ENCODE measurements at regions not wholly inside any gene's neighbourhood (a gene's known extent, or its start where the extent isn't known, plus 50 kb on each side); places are given as distances from the start of the nearest gene placed in this dataset.

DNA sequence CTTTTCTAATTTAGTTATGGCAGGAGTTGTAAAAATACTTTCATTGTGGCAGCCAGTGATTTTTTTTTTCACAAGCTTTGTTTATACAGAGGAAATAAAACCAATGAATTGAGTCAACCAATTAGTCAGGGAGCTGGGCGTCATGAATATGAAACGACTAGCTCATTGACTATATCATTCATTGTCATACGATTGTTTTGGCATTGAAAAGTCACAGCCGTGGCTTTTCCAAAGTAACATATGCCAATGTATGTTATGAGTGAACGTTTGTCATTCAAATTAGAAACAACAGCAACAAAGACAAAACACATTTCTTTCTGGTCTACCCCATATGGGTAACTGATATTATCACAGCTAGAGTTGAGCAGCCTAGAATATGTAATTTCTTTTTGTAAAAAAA lies 810.6 kb downstream of the EPHA7 start:
- ChIA-PET POLR2A (no interaction called here), SMC1A (ENCODE audit: uncharacterized antibody, unreplicated experiment) (interaction anchor here (0.6 to 0.7 kb wide), 2 partner anchors 733 to 1463 kb away, joined by 3 read pairs; no protein-coding TSS in a partner anchor), RAD21 (ENCODE audit: unreplicated experiment) (no interaction called here), CTCF (interaction anchor here (0.6 to 0.7 kb wide), 2 partner anchors 19 to 154 kb away, joined by 3 read pairs; no protein-coding TSS in a partner anchor)
- Histone ChIP-seq H2AFZ (ENCODE audit: control insufficient read depth, low read depth, low read length) (no peak overlapping the region), H3K4me2 (ENCODE audit: control insufficient read depth, insufficient read depth) (no peak overlapping the region), H3K4me1 (ENCODE audit: control insufficient read depth, insufficient read depth, low read length) (no peaks in the 10 kb centered on the region), H3K27me3 (replicated peaks in 1 of 2; ENCODE audit: control insufficient read depth in 2 of 2, insufficient read depth in 2 of 2, low read length in 1 of 2) (no peaks in the 10 kb centered on the region), H3K79me2 (ENCODE audit: control insufficient read depth, insufficient read depth, low read length) (no peaks in the 10 kb centered on the region), H3K27ac (ENCODE audit: control insufficient read depth, insufficient read depth) (no peak overlapping the region), H3K4me3 (no peak overlapping the region), H3K36me3 (ENCODE audit: control insufficient read depth in 2 of 2, insufficient read depth in 2 of 2, low read length in 1 of 2) (no peaks in the 10 kb centered on the region), H3K9me3 (replicated peaks; ENCODE audit: control insufficient read depth, insufficient read depth, low read length) (no peaks in the 10 kb centered on the region), H4K20me1 (ENCODE audit: control insufficient read depth, insufficient read depth) (no peaks in the 10 kb centered on the region), H3K9ac (ENCODE audit: control insufficient read depth, insufficient read depth, low read length) (no peak overlapping the region)
- TF ChIP-seq EED (IDR thresholded peaks at IDR 0.05; ENCODE audit: low read depth) (no peak), BMI1 (IDR thresholded peaks at IDR 0.05; ENCODE audit: borderline replicate concordance) (no peak), CREM (IDR thresholded peaks at IDR 0.05; ENCODE audit: low read depth) (no peak), JUND (IDR thresholded peaks at IDR 0.05; ENCODE audit: low read depth, low read length) (no peak), ZNF24 (IDR thresholded peaks at IDR 0.05) (no peak), PAX8 (IDR thresholded peaks at IDR 0.05) (no peak), PML (IDR thresholded peaks at IDR 0.05; ENCODE audit: low read length) (no peak), CHD2 (IDR thresholded peaks at IDR 0.05; ENCODE audit: borderline replicate concordance, low read depth, low read length) (no peak), ZBED1 (IDR thresholded peaks at IDR 0.05; ENCODE audit: borderline replicate concordance) (no peak), FOS (IDR thresholded peaks at IDR 0.05; ENCODE audit: borderline replicate concordance, extremely low read depth, insufficient read length) (no peak), IKZF1 (conservative IDR thresholded peaks at IDR 0.05) (no peak), SREBF1 (IDR thresholded peaks at IDR 0.05; ENCODE audit: low read length) (no peak), STAT3 (IDR thresholded peaks at IDR 0.05; ENCODE audit: low read depth, low read length) (no peak), TAF1 (IDR thresholded peaks at IDR 0.05; ENCODE audit: borderline replicate concordance, low read depth, low read length) (no peak), ZNF622 (IDR thresholded peaks at IDR 0.05) (no peak), MEF2B (IDR thresholded peaks at IDR 0.05; ENCODE audit: partially characterized antibody, poor library complexity, severe bottlenecking) (no peak), NBN (IDR thresholded peaks at IDR 0.05) (no peak), TCF12 (IDR thresholded peaks at IDR 0.05; ENCODE audit: low read depth, low read length) (no peak)
- TF ChIP-seq, protein P1, sequence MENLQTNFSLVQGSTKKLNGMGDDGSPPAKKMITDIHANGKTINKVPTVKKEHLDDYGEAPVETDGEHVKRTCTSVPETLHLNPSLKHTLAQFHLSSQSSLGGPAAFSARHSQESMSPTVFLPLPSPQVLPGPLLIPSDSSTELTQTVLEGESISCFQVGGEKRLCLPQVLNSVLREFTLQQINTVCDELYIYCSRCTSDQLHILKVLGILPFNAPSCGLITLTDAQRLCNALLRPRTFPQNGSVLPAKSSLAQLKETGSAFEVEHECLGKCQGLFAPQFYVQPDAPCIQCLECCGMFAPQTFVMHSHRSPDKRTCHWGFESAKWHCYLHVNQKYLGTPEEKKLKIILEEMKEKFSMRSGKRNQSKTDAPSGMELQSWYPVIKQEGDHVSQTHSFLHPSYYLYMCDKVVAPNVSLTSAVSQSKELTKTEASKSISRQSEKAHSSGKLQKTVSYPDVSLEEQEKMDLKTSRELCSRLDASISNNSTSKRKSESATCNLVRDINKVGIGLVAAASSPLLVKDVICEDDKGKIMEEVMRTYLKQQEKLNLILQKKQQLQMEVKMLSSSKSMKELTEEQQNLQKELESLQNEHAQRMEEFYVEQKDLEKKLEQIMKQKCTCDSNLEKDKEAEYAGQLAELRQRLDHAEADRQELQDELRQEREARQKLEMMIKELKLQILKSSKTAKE (IDR thresholded peaks at IDR 0.05; ENCODE audit: low read depth, poor library complexity, severe bottlenecking), result no peak
- ATAC-seq (no peak), FAIRE-seq (no peak), DNase-seq (ENCODE audit: low read depth, low spot score) (no peak)
- intact Hi-C loops (cut with micrococcal nuclease; ENCODE audit: unreplicated experiment) (no loop called here), in situ Hi-C loops (cut with MboI) (no loop called here)
- BruUV-seq (replicated peaks), result no TSS peak
- WGBS (ENCODE audit: insufficient coverage, insufficient replicate concordance, low lambda C conversion rate, missing lambda C conversion rate), result 9% methylated on average over 5 of the region's 5 CpGs

Data from GM12878 (cell line).